SK-N-SH (cell line): ENCODE measurements at regions not wholly inside any gene's neighbourhood (a gene's known extent, or its start where the extent isn't known, plus 50 kb on each side); places are given as distances from the start of the nearest gene placed in this dataset.

ENCODE experiments used
- JUND ChIP-seq: IDR thresholded peaks from 2 replicates; pipeline ENCODE4 v1.4.0; 2012
- RAD21 ChIP-seq: IDR thresholded peaks from 2 replicates; pipeline ENCODE4 v1.6.1; 2012; ENCODE audit warnings: mild to moderate bottlenecking, low read length
- YY1 ChIP-seq: IDR thresholded peaks from 2 replicates; pipeline ENCODE4 v1.4.0; 2012; ENCODE audit warnings: low read depth, mild to moderate bottlenecking

- TF ChIP-seq JUND (no peak), RAD21 (no peak), YY1 (no peak)
Observed at GRCh38 chr10:53463539-53463938, 691.0 kb upstream of the MBL2 start.
